ENCODE measurements at regions not wholly inside any gene's neighbourhood (a gene's known extent, or its start where the extent isn't known, plus 50 kb on each side); places are given as distances from the start of the nearest gene placed in this dataset.

DNA sequence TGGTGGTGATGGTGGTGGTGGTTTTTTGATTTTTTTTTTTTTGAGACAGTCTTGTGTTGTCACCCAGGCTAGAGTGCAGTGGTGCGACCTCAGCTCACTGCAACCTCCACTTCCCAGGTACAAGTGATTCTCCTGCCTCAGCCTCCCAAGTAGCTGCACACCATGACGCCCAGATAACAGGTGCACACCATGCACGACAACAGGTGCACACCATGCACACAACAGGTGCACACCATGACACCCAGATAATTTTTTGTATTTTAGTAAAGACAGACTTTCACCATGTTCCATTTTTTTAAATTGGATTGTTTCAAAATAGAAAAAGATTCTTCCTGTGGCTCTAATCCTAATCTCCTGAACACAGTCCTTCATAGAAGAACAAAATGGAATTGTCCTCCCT, 257.9 kb downstream of the ALDH8A1 start:
- intact Hi-C loops (cut with micrococcal nuclease; ENCODE audit: unreplicated experiment): no loop called here
- Mint-ChIP-seq H3K27me3 (ENCODE audit: insufficient read depth, unreplicated experiment) (no peaks in the 10 kb centered on the region), H3K4me3 (ENCODE audit: unreplicated experiment) (no peak overlapping the region), H3K36me3 (ENCODE audit: insufficient read depth, unreplicated experiment) (no peaks in the 10 kb centered on the region), H3K9me3 (ENCODE audit: unreplicated experiment) (no peaks in the 10 kb centered on the region), H3K27ac (ENCODE audit: unreplicated experiment) (no peak overlapping the region), H3K4me1 (ENCODE audit: low read depth, unreplicated experiment) (no peaks in the 10 kb centered on the region)
- no peak for DNase-seq
- POLR2A ChIA-PET: no interaction called here
- TF ChIP-seq, protein P1, sequence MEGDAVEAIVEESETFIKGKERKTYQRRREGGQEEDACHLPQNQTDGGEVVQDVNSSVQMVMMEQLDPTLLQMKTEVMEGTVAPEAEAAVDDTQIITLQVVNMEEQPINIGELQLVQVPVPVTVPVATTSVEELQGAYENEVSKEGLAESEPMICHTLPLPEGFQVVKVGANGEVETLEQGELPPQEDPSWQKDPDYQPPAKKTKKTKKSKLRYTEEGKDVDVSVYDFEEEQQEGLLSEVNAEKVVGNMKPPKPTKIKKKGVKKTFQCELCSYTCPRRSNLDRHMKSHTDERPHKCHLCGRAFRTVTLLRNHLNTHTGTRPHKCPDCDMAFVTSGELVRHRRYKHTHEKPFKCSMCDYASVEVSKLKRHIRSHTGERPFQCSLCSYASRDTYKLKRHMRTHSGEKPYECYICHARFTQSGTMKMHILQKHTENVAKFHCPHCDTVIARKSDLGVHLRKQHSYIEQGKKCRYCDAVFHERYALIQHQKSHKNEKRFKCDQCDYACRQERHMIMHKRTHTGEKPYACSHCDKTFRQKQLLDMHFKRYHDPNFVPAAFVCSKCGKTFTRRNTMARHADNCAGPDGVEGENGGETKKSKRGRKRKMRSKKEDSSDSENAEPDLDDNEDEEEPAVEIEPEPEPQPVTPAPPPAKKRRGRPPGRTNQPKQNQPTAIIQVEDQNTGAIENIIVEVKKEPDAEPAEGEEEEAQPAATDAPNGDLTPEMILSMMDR (IDR thresholded peaks at IDR 0.05; ENCODE audit: insufficient read depth in 1 of 2, low read depth in 1 of 2, low read length in 1 of 2, severe bottlenecking in 1 of 2, unreplicated experiment in 1 of 2): no peak
- CTCF ChIA-PET: no interaction called here
- BruUV-seq (replicated peaks): no TSS peak
- Histone ChIP-seq H3K27me3 (replicated peaks; ENCODE audit: control insufficient read depth, insufficient read depth, low read length) (no peaks in the 10 kb centered on the region), H3K36me3 (ENCODE audit: control insufficient read depth, insufficient read depth, low read length) (no peaks in the 10 kb centered on the region), H3K4me3 (ENCODE audit: low read depth, low read length) (no peak overlapping the region), H3K9me3 (no peaks in the 10 kb centered on the region), H3K4me1 (no peaks in the 10 kb centered on the region)

- TF ChIP-seq, protein P1 (IDR thresholded peaks at IDR 0.05; ENCODE audit: insufficient read depth in 1 of 2, low read depth in 1 of 2, low read length in 1 of 2, severe bottlenecking in 1 of 2, unreplicated experiment in 1 of 2): no peak
- Mint-ChIP-seq H3K27me3 (ENCODE audit: insufficient read depth, unreplicated experiment) (no peaks in the 10 kb centered on the region), H3K9me3 (ENCODE audit: unreplicated experiment) (no peaks in the 10 kb centered on the region), H3K4me3 (ENCODE audit: unreplicated experiment) (no peak overlapping the region), H3K36me3 (ENCODE audit: insufficient read depth, unreplicated experiment) (no peaks in the 10 kb centered on the region), H3K4me1 (ENCODE audit: low read depth, unreplicated experiment) (no peaks in the 10 kb centered on the region), H3K27ac (ENCODE audit: unreplicated experiment) (no peak overlapping the region)
- no peaks in the 10 kb centered on the region for H3K9me3 ChIP-seq
- POLR2A ChIA-PET: no interaction called here
- BruUV-seq (replicated peaks): no TSS peak
- H3K36me3 ChIP-seq (ENCODE audit: control insufficient read depth, insufficient read depth, low read length): no peaks in the 10 kb centered on the region
- H3K4me1 ChIP-seq: no peaks in the 10 kb centered on the region
- no peaks in the 10 kb centered on the region for H3K27me3 ChIP-seq (replicated peaks; ENCODE audit: control insufficient read depth, insufficient read depth, low read length)
- CTCF ChIA-PET: interaction anchor here (0.7 to 1.1 kb wide), 3 partner anchors 16 to 493 kb away, joined by 3 to 10 read pairs (median 4); no protein-coding TSS in a partner anchor
- H3K4me3 ChIP-seq (ENCODE audit: low read depth, low read length): no peak overlapping the region
- intact Hi-C loops (cut with micrococcal nuclease; ENCODE audit: unreplicated experiment): no loop called here
- DNase-seq: no peak
Observed at GRCh38 chr6:134691180-134691579, 258.7 kb downstream of the ALDH8A1 start.

- no peaks in the 10 kb centered on the region for H3K9me3 Mint-ChIP-seq (ENCODE audit: unreplicated experiment)
- DNase-seq: no peak
- Histone ChIP-seq H3K27me3 (replicated peaks; ENCODE audit: control insufficient read depth, insufficient read depth, low read length) (no peaks in the 10 kb centered on the region), H3K4me3 (ENCODE audit: low read depth, low read length) (no peak overlapping the region), H3K9me3 (no peaks in the 10 kb centered on the region), H3K4me1 (no peaks in the 10 kb centered on the region), H3K36me3 (ENCODE audit: control insufficient read depth, insufficient read depth, low read length) (no peaks in the 10 kb centered on the region)
- no peaks in the 10 kb centered on the region for H3K27me3 Mint-ChIP-seq (ENCODE audit: insufficient read depth, unreplicated experiment)
- no peak overlapping the region for H3K27ac Mint-ChIP-seq (ENCODE audit: unreplicated experiment)
- ChIA-PET CTCF (no interaction called here), POLR2A (no interaction called here)
- H3K4me3 Mint-ChIP-seq (ENCODE audit: unreplicated experiment): no peak overlapping the region
- intact Hi-C loops (cut with micrococcal nuclease; ENCODE audit: unreplicated experiment): no loop called here
- no peaks in the 10 kb centered on the region for H3K4me1 Mint-ChIP-seq (ENCODE audit: low read depth, unreplicated experiment)
- no peaks in the 10 kb centered on the region for H3K36me3 Mint-ChIP-seq (ENCODE audit: insufficient read depth, unreplicated experiment)
- TF ChIP-seq, protein P1 (IDR thresholded peaks at IDR 0.05; ENCODE audit: insufficient read depth in 1 of 2, low read depth in 1 of 2, low read length in 1 of 2, severe bottlenecking in 1 of 2, unreplicated experiment in 1 of 2): no peak
- BruUV-seq (replicated peaks): no TSS peak
Observed at GRCh38 chr6:134690048-134690447, 259.9 kb downstream of the ALDH8A1 start.

Data from Caco-2 (cell line).